GM19035 (cell line): ENCODE measurements at regions not wholly inside any gene's neighbourhood (a gene's known extent, or its start where the extent isn't known, plus 50 kb on each side); places are given as distances from the start of the nearest gene placed in this dataset.
A peak's percentile ranks its signal among the peaks of the same experiment; 100 is the strongest.

Source experiments
- ATAC-seq: cut with Tn5 transposase; IDR thresholded peaks from one replicate; pipeline ENCODE4 v1.9.1; 2021; ENCODE audit not compliant: unreplicated experiment

DNA sequence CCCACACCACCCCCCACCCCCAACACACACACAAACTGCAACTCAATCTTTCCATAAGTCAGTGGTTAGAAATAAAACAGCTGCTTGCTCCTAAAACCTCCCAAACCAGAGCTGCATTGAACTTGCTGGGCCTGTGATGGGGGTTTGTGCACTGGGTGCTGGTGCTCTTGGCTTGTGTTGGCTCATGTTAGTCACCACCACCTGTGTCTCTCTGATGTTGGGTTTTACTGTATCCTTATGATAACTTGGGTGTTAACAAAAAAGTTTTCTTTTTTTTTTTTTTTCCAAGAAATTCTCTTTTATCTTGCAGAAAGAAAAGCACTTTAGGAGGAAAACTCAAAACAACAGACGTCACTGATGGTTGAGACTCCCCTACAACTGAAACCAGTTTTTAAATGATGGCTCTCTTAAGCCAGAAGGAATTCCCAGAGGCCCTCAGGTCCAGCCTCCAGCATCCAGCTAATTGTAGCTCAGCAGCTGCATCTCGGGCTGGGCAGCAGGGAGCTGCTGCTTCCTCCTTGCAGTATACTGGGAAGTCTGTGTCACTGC is 79.9 kb upstream of the DRD2 start:
- no peak for ATAC-seq

DNA sequence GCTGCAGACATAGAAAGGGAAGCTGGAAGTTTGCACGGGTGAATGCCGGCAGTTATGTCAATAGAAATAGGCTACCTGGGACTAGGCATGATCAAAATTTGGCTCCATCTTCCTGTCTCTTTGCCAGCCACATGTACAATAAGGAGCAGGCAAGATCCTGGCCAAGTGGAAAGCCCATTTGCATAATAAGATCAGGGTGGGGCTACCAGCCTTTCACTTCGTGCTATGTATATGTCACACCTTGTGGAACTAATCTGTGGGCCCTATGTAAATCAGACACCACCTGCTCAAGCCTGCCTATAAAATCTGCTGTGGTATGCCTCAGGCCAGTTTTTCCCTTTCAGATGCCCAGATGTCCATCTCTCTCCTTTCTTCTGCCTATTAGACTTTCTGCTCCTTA is 79.3 kb upstream of the DRD2 start:
- ATAC-seq: no peak

DNA sequence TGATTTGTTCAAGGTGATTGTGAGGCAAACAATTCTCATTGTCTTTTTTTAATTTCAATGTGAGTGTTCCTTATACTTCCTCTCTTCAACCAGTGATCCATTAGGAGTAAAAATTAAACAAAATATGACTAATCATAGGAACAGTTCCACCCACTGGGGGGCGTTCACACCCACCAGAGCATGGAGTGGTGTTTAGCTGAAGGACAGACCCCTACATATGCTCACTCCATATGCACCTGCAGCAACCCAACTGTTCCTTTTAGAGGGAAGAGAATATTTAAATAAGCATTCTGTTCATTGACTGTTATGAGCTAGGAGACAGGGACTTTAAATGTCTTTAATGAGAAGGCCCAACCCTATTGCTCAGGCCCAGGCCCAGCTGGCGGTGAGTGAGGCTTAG is 78.7 kb upstream of the DRD2 start:
- ATAC-seq: no peak

DNA sequence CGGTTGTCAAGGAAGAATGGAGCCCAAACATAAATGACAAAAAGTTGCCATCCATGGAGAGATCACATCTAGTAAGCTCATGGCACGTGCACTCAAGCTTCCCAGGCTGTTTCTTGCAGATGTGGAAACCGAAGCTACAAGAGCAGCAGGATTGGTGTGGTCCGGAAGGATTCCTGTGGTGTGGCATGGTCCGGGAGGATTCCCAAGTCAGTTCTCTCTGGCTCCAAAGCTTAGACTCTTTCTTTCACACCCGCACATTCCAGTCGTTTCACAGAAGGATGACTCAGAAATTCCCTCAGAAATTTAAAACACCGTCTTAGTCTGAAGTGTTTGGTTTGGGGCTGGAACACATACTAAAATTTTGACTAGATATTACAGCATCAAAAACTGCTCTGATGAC is 78.0 kb upstream of the DRD2 start:
- no peak for ATAC-seq

DNA sequence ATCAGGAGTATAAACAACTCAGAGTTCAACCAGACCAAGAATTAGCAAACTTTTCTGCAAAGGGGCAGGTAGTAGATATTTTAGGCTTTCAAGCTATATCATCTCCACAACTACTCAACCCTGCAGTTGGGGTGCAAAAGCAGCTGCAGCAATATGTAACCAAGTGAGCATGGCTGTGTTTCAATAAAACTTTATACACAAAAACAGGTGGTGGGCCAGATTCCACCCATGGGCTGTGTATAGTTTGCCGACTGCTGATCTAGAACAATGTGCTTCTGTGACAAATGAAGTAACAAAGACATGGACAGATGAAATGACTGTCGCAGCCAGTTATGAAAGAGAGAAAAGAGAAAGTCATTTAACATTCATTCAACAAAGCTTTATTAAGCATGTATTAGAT is 77.1 kb upstream of the DRD2 start:
- no peak for ATAC-seq

DNA sequence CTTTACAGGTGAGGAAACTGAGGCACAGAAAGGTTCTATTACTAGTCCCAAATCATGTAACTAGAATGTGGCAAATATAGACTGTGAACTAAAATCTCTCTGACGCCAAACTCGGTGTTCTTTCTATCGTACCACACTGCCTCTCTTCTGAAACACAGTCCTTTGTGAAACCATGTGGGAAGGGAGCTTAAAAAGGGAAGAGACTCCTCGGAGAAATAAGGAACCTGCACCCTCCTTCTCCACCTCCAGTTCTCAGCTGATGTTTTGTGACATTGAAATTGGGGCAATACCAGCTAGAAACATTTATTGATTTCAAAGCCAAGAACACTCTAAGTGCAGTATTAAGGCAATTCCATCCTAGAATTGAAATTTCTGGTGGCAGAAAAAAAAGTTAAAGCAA is 76.4 kb upstream of the DRD2 start:
- no peak for ATAC-seq

DNA sequence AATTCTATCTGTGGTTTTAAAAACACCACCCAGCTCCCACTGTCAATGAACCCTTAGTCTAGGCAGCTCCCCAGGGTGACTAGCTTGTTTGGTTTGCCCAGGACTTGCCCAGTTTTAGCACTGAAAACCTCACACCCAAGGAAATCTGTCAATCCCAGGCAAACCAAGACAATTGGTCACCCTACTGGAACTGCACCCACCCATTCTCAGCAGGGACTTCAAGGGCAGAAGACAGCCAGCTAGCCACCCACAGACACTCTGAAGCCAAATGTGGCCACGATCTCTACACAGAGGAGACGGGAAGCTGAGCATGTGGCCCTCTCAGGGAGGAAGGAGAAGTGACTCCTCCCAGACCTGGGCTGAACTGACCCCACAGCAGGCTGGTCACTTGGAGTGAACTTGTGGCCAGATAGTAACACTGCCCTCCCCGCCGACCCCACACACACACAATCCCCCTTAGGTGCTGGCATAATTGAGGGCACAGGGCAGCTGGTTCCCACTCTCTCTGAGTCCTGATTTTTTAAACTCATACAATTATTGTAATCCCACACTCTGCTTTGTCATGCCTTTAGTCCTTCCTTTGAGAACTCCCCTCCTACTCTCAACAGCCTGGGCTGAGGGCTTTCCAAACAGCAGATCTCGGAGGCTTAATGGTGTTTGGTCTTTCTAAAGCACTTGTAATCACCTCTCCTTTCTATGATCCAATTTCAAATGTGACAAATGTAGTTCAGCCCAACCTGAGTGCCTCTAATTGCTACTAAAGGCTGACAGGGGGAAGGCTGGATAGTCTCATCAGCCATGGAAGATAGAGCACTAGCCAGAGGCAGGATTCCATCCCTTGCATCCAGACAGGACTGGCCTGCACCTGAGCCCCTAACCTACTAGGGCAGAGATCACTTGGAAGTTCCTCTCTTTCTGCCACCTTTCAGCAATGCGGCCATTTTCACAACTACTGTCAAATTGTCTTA is 74.7 kb upstream of the DRD2 start:
- no peak for ATAC-seq

DNA sequence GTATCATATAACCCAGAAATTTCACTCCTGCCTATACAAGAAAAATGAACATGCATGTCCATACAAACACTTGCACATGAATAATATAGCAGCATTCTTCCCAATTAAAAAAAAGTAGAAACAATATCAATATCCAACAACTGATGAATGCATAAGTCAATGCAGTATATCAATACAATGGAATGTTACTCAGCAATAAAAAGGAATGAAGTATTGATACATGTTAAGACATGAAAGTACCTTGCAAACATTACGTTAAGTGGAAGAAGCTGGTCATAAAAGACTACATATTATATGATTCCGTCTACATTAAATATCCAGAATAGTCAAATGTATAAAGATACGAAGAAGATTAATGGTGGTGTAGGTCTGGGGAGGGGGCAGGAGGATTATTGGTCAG is 73.9 kb upstream of the DRD2 start:
- ATAC-seq: no peak

DNA sequence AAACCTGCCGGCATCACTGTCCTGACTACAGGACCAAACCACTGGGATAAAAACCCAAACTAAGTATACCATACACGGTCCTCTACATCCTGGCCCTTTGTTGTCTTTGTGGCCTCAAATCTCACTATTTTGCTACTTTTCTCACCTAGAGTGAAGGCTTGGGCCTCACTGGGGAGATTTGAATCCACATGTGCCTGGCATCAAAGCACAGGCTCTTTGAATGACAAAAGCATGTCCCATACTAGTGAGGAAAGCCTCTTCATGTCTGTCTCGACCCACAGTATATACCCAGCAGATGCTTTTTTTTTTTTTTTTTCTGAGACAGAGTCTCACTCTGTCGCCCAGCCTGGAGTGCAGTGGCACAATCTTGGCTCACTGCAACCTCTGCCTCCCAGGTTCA is 72.5 kb upstream of the DRD2 start:
- no peak for ATAC-seq

DNA sequence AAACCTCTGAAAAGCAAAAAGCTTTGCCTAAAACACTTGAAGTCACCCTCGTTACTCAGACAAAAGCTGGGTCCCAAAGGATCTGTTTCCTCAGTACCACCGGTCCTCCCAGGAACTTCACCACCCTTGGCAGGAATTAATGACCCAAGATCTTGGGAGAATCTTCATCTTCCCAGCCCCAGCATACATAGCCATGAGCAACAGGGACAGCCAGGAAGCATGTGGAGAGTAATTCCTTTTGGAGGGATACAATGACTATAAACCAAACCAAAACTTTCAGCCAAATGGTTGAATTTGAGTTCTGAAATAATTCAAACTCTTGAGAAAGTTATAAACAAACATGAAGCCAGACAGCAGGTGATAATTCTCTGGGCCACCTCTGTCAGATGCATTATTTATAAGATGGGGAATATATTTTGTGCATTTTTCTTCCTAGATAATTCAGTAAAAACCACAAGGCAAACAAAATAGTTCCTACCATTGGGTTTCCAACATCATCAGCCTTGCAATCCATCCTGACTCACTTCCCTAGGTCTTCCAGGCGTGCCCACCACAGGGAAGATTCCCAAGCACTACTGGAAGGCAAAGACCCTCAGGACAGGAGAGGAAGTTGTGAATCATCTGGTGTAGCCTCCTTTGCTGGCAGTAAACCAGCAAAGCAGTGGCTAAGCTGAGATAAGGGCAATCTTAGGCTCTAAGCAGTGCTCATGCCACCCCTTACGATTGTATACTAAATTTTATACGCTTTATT is 71.7 kb upstream of the DRD2 start:
- no peak for ATAC-seq

DNA sequence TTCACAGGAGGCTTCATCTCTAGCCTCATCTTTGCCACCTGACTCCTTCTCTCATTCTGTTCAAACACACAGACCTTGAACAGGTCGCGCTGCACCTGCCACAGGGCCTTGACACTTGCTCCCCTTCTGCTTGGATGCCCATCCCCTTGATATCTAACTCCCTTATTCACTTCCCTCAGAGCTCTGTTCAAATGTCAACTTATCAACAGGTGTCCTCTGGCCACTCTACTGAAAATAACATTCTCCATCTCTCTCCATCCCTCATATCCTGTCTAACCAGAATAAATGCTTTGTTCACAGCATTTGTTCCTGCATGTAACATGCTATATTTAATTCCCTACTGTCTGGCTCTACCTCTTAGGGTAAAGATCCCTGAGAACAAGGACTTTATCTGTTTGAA is 67.2 kb upstream of the DRD2 start:
- ATAC-seq: no peak

DNA sequence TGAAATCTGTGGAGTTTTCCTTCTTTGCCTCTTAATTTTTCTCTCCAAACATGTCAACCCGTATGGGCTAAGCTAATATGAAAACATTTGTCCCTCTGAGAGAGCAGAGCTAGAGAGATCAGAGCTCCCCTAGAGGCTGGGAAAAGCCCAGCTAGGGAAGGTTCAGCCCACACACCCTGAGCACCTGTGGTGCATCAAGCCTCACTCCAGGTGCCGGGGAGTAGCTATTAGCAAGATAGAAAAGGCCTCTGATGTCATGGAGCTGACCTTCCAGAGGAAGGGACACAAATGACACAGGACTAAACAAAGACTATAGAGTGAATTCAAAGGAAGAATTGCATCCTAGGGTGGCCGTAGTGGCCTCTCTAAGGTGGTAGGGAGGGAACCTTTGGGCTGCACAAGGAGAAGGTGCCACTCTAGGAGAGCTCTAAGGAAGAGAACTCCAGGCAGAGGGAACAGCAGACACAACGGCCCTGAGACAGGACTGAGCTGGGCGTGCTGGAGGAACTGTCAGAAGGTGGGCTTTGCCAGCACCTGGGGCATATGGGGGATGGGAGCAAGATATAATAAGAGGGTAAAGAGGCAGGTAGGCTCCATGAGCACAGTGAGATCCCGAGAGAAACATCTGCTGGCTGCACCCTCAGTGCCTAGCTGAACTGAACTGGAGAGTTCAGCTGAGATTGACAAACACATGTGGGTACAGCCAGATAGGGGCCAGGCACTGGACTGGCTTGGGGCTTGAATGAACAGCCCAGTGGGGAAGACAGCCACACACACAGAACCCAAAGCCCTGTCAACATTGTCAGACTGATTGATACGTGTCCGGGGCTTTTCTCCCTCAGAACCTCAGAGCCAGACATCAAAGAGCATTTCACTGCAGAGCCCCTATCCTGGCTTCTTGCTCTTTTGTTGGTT is 65.5 kb upstream of the DRD2 start:
- ATAC-seq: no peak

DNA sequence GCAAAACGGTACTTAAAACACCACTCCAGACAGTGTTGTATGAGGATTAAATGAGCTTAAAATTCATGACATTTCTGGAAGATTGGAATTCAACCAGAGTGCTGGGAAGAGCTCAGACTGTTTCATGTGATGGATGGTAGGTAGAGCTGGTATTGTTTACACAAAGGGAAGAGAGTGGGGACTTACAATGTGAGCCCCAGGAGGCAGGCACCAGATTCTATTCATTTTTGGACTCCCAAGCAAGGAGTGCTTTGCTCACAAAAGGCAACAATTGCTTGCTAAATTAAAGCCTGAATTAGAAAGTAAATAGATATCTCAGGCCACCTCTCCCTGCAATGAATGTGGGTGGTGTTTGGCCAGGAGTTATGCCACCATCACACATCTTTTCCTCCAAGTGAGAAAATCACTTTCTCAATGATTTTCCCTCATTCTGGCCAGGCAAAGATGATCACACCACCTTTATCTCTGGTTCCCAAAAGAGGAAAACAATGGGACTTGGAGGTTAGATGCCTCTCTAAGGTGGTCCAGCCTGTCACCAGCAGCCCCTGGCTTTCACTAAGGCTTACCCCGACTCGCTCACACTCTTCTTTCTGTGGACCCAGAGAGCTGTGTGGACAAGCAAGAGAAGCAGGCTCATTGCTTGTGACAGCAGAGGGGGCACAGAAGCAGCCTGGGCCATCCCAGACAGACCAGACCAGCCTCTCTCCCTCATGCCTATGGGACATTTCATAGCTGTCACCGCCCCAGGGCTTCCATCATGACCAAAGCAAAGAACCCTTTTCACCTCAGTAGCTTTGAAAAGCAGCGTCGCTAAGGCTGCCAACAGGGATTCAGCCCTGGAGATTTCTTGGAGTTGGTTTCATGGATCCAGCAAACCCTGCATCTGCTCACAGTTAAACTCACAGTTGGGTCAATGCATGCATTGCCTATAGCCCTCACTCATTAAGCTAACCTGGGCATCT is 63.5 kb upstream of the DRD2 start:
- ATAC-seq: no peak

DNA sequence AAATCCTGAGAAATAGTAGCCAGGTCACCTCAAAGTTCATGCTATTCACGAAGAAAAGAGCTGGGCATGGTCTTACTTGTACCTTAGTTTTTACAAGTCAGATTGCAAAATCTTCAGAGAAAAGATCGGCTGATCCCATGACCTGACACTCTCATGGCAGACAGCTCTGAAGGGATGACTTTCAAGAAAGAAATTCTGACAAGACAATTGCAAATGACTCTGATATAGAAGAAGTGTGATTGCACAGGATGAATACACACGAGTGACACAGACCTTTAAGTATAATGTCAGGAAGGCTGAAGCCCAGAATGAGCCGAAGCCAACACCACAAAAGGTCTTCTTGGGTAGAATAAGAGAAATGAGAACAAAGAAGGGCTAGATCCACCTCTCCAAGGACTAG is 59.4 kb upstream of the DRD2 start:
- ATAC-seq: no peak

DNA sequence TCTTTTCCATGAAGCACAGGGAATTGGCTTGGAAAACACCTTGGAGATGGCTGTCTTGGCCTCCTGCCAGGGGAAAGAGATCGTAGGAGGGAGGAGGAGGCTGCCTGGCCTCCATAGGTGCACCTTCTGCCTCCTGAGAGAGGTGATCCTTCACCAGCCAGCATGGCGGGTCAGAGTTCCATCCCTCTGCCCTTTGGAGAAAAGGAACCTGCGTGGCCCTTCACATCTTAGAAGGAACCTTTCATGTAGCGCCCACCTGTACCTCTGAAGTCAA is 58.2 kb upstream of the DRD2 start:
- no peak for ATAC-seq

DNA sequence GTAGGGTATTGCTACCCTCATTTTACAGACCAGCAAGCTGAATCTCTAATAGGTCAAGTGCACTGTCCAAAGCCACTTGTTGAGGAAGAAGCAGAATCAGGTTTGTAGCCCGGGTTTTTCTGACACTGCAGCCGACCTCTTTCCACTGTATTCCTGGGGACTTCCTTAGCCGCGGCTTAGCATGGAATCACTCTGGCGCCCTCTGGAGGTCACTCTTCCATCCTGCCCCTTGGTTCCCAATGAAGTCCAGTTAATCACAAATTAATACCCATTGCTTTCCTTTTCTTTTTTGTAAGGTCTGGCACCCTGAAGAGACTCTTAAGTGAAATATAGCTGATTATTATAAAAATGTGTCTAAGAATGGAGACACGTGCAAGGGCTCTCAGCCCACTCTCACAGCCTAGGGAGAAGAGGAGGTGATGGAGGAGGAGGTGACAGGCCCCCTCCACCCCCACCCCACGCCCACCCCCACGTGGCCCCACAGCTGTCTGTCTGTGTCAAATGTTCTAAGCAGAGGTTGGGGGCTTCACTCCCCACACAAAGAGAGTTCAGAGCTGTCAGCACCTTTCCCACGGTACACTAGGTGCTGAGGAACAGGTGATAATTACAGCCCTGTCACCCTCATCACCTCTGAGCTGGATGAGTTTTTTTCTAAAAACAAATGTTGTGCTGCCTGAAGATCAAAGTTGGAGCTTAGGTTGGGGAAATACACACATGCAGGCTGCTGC is 57.7 kb upstream of the DRD2 start:
- peak; percentile 68 for ATAC-seq

DNA sequence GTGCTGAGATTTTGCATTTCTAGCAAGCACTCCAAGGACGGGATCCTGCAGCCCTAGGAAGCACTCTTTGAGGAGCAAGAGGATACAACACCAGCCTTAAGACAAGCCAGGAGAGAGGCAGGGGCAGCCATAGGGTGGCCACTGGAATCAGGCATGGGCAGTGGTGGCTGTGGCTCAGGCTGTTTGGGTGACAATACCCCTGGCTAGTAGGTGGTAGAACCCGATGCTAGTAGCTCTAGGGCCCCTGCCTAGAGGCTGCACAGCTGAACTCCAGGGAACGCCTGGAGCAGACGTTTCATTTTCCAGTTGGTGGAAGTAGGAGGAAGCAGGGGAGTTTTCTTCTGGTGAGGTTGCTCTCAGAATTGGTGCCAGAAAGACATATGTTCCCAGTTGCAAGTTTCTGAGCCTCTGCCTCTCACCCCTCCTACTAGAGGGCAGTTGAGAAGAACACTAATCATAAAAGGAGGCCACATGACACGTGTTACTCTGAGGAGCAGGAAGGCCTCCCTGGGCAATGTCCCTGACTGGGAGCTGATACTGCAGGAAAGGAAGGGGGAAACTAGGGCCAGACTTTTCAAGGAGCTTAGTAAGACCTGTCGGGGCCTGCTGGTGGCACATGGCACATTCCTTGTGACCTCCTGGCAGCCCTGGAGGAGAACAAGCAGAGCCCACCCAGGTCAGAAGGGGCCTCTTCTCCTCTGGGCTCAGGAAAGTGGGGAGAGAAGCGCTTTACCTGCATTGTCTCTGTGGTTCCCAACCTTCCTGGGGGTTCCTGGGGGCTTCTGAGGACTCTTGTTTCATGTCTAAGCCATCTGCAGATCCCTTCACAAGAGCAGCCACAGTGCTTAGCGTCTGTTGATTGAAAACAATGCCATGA is 56.6 kb upstream of the DRD2 start:
- ATAC-seq: no peak

DNA sequence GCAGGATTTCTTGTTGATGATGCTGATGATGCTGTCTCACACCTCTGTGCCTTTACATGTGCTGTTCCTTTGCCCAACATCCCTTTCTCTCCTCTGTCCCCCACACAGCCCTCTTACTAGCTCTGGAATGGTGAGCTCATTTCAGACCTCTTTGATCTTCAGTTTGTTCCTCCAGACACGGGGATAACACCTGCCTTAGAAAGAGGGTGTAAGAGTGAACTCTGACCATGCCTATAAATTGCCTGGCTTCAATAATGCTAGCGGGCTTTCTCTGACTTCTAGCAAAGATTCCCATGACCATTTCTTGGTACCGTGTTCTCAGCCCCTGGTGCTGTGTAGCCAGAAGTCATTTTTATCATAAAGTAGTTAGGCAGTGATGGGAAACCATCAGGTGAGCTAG is 55.9 kb upstream of the DRD2 start:
- no peak for ATAC-seq
